ENCODE measurements at regions not wholly inside any gene's neighbourhood (a gene's known extent, or its start where the extent isn't known, plus 50 kb on each side); places are given as distances from the start of the nearest gene placed in this dataset.
"Not testable (repeated sequence)": the region's sequence is repeated elsewhere in the genome, so short reads cannot be mapped to it uniquely, and the experiment has no call there.

DNA sequence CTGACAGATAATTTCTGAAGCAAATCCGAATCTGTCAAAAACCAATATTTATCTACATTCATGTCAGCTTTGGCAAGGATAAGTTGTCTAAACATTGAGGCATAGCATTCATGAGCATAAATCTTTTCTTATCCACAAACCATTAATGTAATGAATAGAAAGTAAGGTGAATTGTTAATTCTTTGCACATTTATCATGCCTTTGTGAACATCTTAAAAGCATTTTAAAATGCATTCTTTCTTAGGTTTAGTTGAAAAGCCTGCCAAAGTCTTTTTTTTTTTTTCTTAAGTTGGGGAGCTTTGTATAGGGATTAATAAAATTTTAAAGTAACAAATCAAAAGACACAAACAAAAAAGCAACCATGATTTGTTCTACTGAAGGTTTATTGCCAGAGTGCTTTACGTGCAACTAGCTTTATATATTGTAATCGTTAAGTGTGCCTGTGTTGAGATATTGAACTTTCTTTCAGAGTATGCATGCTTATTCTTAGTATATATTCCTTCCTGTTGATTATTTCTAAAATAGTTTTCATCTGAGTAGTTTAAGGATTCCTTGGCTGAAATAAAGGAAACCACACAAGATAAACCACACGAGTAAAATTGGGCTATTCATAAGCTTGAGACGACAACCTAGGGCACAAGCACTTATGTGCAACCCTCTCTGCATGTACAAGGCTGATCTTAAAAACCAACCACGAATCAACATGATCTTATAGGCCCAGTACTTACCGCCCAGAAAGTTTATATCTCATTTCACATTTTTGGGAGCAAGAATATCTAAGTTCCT is 1110.9 kb upstream of the CNTN5 start:
- DNase-seq: no peak

DNA sequence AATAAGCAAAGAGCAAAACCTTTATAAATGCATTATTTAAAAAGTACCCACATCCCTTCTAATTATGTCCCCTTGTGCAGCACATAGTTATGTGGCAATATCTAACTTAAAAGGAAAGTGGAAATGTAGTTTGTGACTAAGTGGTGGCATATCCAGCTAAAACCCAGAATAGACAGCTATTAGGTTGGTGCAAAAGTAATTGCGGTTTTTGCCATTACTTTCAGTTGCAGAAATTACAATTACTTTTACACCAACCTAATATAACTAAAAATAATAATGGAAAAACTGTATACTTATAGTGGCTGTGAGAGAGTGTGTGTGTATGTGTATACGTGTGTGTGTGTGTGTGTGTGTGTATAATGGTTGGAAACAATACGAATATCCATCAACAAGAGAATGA is 1108.1 kb upstream of the CNTN5 start:
- DNase-seq: no peak

DNA sequence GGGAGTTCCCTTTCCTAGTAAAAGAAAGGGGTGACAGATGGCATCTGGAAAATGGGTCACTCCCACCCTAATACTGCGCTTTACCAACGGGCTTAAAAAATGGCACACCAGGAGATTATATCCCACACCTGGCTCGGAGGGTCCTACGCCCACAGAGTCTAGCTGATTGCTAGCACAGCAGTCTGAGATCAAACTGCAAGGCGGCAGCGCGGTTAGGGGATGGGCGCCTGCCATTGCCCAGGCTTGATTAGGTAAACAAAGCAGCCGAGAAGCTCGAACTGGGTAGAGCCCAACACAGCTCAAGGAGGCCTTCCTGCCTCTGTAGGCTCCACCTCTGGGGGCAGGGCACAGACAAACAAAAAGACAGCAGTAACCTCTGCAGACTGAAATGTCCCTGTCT is 1097.8 kb upstream of the CNTN5 start:
- not testable (repeated sequence) for DNase-seq

DNA sequence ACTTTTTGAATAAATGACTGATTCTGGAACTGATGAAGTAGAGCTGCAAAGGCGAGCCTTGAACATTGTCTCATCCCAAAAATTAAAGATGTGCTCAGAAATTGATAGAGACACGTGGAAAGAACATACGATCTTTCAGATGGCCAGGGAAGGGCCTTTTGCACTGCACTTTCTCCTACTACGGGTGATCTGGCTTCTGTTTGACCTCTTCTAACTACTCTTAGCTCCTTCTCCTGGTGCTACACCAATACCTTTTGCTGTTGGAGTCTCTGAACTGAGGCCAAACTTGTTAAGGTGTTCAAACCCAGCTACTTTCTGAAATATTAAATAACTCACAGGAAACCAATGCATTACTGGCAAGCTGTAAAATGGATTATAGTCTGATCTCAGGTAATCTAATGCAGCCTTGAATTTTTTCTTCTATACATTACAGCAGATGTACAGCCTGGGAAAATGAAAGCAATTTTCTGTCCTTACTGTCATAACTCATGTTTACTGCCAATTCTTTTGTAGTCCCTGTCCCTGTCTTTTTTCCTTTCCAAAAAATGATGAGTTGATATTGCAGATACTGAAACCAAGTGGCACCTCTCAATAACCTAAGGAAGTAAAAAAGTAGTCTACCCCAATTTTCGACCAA is 1086.1 kb upstream of the CNTN5 start:
- no peak for DNase-seq

DNA sequence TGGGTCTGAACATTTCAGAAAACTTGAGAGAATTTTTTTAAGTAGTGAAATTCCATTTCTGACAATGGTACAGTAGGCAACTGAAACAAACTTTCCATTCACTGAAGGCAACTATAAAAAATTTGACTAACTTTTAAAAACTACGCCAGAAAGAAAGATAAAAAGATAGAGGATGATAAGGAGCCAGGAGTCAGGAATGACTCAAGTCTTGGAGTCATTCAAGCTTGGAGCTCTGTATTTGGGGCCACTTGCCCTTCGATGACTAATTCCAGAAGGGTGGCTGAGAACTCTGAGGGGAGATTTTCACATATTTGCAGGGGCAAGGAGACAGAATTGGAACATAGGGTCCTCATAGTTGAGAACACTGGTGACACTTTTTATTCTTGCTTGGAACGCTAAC is 1083.2 kb upstream of the CNTN5 start:
- no peak for DNase-seq

DNA sequence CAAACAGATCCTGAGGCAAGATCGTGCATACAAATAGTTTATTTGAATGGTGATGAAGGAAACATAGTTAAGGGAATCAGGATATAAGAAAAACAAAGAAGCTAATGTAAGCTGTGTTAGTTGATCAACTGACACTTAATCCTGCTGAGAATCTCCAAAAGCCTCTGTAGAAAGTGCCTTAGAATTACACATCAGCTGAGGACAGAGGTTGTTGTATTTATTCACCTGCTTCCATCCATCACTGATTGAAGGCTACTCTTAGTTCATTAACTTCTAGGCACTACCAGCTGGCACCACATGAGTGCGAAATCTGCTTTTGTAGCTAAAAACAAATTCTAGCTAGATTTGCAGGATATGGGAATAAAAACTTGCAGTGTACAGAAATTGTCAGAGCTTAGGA is 1082.0 kb upstream of the CNTN5 start:
- no peak for DNase-seq

DNA sequence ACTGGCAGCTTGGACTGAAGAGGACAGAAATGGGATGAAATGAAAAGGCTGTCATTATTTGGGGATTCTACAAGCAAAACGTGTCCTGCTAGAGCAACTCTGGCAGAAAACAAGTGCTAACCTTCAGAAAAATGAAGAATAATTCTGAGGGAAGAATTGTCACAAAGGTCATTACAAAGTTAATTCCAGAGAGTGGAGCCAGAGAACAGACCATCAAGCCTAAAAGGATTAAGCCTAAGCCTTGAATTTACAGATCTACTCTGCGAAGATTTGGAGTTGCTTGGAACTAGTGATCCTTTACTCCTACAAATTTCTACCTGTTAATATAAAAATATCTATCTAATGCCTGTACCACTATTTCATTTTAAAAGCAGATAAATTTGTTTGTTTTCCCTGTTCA is 1077.3 kb upstream of the CNTN5 start:
- no peak for DNase-seq

DNA sequence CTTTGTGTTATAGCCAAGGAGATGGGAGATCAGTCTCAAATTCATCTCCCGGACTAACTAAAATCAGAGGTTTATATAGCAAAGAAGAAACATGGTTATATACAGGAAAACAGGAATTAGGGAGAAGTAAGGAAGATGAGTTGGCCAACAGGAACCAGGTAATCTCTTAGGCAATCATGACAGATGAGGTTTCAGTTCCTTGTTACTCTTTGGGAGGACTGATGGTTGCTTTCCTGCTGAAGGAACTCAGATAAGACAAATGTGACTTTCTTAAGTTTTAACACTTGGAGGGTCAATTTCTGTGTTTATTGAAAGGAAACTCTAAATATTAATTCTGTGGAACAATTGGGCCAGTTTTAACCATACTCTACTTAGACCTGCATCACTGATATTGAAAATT is 1072.0 kb upstream of the CNTN5 start:
- DNase-seq: no peak

DNA sequence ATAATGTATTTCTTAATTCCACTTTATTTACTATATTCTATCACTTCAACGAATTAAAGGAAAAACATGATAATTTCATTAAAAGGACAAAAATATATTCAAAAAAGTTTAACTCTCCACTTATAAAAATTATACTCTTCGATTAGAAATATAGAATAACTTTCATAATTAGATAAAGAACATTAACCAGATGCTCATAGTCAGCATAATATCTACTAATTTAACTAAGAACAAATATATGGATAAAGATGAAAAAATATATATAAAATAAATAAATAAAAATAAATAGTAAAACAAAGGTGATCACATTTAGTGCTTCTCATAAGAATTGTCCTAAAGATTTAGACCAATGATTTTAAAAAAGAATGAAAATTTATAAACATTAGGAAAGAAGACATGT is 1065.2 kb upstream of the CNTN5 start:
- DNase-seq: no peak

DNA sequence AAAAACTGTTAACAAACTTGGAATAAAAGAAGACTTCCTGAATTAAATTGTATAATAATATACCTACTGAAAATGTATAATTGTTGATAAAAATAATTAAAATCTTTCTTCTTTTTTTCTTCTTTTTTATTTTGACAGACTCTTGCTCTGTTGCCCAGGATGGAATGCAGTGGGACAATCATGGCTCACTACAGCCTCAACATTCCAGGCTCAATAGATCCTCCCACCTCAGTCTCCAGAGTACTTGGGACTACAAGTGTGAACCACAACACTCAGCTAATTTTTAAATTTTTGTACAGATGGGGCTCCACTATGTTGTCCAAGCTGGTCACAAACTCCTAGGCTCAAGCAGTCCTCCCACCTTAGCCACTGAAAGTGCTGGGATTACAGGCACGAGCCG is 1063.8 kb upstream of the CNTN5 start:
- DNase-seq: no peak

DNA sequence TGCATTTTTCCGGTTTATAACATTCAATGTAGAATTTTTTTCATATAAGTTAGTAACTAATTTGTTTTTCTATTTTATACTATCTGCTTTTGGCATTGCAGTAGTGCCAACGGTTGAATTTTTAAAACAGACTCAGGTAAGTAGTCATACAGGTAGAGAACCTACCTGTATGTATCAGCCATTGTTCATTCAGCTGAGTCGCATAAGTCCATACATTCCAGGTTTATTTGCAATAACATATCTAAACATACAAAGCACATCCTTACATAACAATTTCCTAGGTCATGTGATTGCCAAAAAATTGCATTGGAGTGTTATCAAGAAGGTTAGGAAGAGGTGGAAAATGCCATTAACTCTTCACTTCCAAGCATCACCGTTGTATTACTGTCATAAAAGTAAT is 1059.3 kb upstream of the CNTN5 start:
- no peak for DNase-seq

DNA sequence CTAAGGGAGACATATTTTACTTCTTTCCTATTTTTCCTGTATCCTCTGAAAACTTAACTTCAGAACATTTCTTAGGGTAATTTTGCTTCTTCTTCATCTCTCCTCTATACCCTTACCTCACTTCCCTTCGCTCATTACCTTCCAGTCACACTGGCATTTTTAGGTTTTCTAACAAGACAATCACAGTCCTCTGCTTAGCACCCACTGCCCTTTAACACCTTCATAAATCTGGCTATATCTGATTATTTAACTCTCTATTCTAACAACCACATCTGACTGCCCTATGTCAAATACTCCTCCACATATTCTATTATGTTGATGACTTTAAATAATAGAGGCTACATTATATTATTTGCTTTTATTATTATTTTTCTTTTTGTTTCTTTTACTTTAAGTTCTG is 1058.0 kb upstream of the CNTN5 start:
- no peak for DNase-seq

DNA sequence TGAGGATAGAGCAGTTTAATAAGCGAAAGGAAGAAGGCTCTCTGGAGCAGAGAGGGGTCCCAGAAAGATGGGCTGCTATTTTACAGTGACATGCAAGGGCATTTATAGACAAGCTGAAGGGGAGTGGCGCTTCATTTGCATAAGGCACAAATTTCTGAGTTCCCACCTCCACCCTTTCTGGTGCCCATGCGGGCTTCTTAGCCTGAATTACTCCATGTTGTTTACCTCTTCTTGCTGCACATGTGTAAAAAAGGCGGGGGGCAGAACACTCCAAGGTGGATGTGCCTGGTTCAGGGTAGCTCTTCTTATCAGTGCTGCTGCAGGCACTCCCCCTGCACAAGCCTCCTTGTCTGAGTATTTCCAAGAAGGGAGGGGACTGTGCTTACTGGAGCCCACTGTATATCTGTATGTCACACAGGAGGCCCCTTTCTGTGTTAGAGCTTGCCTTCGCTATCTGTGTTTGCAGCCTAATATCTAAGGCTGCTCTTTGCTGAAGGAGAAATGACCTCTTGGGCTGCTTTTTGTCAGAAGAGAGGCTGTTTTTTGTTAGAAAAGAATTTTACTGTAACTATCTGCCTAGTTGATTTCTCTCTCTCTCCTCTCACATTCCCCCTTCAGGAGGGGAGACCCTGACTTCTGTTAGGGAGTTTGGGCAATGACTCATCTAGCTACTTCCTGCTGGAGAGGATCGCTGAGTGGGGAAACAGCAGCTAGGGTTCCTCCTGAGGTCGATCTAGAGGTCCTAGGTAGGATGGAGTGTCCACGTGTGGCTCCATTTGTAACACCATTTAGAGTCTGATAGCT is 1057.0 kb upstream of the CNTN5 start:
- DNase-seq: no peak

DNA sequence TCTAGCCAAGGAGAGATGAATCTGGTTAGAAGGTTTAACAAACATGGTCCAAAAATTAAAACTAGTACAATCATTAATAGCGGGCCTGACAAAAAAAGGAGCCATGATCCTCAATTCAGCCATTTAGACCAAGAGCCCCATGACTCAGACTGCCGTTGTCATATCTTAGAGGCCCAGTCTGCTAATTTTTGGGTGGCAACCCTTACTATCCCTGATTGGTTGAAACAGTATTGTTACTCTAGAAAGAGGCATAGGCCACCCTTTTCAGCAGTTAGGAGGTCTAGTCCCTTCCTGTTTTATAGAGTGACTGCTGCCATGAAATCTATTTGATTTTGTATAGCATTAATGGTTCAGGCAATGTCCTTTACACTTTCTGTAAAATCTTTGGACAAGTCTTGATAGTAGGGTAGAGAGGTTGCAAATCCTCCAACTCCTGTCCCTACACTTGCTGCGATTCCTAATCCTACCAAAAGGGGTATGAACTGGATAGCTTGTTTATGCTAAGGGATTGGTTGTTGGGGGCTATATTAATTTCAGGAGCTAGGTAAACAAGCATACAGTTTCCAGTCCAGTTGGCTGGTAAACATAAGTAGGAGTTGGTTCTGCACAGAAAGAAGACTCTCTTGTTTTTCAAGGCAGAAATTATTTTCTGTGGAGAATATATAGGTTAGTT is 1056.3 kb upstream of the CNTN5 start:
- DNase-seq: no peak

DNA sequence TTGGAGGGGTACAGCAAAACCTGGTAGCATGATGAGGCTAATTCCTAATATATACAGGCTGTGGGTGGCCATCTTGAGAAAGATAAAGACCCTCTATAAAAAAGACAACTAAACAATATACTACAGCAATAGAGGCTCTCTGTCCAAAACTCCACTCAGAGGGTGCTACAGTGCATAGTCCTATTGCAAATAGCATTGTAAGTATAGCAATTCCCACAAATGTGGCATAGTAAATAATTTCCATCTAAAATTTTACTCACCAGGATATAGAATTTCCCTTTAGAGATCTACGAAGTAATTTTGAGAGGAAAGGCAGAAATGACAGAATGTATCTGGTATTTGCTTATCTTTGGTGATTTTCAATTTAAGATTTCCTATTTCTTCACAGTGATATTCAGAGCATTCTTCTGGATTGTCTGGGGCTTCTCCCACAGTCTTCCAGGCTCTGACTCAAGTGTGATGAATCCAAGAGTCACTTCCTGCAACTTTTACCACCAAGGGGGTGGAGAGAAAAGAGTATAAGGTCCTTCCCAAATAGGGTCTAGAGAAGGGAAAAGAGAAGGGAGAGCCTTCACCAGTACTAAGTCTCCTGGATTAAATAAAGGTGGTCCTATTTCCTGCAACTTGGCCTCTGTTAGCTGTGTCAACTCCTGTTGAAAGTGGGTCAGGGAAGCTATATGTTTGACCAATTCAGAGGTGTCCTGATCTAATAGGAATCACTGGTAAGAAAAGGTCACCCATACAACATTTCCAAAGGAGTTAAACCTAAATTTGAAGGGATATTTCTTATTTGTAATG is 1054.7 kb upstream of the CNTN5 start:
- DNase-seq: no peak

DNA sequence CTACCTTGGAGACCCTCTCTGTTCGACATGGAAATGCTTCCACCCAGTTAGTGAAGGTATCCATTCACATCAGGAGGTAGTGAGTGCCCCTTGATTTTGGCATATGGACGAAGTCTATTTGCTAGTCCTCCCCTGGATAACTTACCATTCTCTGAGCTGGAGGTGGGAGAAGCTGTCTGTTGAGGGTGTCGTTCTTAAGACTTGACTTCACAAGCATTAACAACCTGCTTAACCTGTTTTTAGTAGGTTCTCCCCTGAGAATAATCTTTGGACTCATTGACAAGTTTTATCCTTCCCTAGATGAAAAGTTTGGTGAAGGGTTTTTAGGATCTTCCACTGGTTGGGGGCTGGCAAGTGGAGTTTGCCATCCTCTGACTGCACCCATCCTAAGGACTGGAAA is 1053.8 kb upstream of the CNTN5 start:
- no peak for DNase-seq

DNA sequence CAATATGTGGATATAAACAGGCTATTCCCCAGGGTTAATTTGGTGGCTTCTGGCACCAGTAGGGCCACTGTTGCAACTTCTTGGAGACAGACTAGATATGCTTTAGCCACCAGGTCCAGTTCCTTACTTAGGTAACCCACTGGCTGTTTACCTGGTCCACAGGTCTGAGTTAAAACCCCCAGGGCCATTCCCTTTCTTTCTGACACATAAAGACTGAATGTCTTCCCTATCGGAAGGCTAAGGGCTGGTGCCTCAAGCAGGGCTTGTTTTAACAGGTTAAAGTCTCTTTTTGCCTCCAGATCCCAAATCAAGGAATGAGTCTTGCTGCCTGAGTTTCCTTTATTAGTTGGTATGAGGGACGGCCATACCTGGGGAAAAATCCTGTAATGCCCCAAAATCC is 1052.7 kb upstream of the CNTN5 start:
- no peak for DNase-seq

DNA sequence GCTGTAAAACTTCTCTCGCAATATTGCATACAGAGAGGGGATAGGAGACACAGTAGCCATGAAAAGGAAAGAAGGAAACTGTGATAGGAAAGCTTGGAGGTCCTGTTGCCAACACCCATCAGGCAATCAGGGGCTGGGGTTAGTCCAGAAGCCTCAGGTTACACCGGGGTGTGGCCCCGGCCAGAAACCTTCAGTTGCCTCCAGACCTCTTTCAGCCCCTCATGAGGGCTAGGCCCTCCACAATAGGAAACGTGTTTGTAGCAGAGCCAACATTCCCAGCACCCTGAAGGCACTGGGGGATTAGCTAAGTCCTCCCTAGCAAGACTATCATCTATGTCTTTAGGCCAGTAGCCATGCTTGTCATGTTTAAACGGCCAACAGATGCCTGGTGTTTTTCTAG is 1048.0 kb upstream of the CNTN5 start:
- no peak for DNase-seq

DNA sequence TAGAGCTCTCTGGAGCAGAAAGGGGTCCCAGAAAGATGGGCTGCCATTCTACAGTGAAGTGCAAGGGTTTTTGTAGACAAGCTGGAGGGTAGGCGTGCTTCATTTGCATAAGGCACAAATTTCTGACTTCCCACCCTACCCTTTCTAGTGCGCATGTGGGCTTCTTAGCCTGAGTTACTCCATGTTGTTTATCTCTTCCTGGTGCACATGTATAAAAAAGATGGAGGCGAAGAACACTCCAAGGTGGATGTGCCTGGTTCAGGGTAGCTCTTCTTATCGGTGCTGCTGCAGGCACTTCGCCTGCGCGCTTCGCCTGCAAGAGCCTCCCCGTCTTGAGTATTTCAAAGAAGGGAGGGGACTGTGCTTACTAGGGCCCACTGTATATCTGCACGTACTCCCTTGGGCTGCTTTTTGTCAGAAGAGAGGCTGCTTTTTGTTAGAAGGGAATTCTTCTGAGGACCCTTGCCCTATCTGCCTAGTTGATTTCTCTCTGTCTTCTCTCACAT is 1047.3 kb upstream of the CNTN5 start:
- DNase-seq: no peak

DNA sequence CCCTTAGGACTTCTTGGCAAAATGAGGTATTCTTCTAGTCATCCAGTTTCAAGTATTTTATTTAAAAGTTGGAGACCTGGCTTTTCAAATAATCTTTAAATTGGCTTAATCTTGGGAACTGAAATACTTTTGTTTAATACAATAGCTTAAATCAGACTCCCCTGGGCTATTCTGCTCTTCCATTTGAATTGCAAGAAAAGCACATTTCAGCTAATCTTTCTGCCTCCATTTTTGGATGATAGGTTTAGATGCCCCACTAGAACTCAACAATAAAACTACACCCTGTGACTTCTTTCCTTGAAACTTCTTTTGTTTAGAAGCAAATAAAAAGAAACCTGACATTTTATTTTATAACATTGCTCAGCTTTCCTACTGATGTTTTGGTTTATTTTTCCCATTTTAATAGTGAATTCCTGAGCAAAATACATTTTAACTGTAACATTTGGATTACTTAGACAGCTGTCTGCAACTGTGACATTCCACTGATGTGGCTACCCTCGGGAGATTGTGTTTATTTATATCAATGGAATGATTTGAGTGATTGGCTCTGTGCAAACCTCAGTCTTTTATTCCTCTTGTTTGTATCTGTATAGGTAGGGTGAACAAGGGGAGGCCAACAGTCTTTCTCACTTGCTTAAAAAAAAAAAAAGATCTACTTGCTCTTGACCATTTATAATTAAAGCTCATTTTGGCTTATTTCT is 1045.8 kb upstream of the CNTN5 start:
- DNase-seq: no peak

DNA sequence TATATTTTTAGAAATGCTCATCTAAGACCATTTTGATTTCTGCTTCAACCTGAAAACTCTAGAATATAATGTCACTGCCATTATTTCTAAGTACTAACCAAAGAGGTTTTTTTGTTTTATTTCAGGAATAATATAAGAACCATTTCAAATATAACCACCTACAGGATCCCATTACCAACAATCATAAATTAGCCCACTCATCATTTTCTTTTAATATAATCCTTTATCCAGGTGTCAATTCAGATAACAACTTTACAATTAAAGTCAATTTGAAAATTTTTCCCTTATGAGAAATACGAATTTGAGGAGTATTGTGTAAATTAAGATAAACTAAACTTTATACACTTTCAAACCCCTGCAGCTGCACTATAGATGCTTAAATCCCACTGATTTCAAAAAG is 1043.0 kb upstream of the CNTN5 start:
- no peak for DNase-seq

DNA sequence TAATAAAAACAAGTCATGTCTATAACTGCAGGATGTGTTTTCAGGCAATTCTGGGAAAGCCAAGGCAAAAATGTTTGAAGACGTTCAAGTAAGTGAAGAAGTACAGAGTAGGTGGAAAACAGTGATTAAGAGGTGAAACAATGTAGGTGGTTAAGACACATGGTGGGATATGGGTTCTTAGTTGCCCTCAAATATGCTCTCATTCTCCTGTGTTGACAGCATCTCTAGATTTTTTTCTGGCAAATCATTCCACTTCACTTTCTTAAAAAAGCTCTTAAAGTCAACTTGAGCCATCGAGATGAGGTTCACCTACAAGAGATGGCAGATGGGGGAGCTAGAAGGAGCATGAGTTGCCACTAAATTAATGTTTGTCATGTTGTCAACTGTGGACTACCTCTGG is 1041.0 kb upstream of the CNTN5 start:
- DNase-seq: no peak

Data from right forelimb (tissue), 1 donor.